Astrocyte (in vitro differentiated cells and primary cell): ENCODE measurements at regions not wholly inside any gene's neighbourhood (a gene's known extent, or its start where the extent isn't known, plus 50 kb on each side); places are given as distances from the start of the nearest gene placed in this dataset.

ENCODE experiments used
- DNase-seq: peaks from one replicate; pipeline ENCODE4 v3.0.0-alpha.2; 2010; ENCODE audit warnings: low read depth
- FAIRE-seq: peaks from 2 replicates; lab custom pipeline; 2011; peaks lifted over from hg19 to GRCh38; lab: Jason Lieb, UNC
- H2AFZ ChIP-seq: 2 replicates; pipeline ENCODE4 v1.6.0; 2012; ENCODE audit warnings: low read depth, low read length, inconsistent platforms
- H3K27ac ChIP-seq: 2 replicates; pipeline ENCODE4 v1.5.1; 2011; ENCODE audit warnings: low read depth, low read length, inconsistent platforms
- H3K27me3 ChIP-seq: 2 replicates; pipeline ENCODE4 v1.6.0; 2011; ENCODE audit warnings: low read length, inconsistent platforms; ENCODE audit not compliant: insufficient read depth
- H3K36me3 ChIP-seq: 2 replicates; pipeline ENCODE4 v1.5.1; 2011; ENCODE audit warnings: low read length, inconsistent platforms; ENCODE audit not compliant: insufficient read depth
- H3K4me1 ChIP-seq: 2 replicates; pipeline ENCODE4 v1.5.1; 2011; ENCODE audit warnings: low read length, inconsistent platforms; ENCODE audit not compliant: insufficient read depth
- H3K4me2 ChIP-seq: 2 replicates; pipeline ENCODE4 v1.6.0; 2012; ENCODE audit warnings: low read length, inconsistent platforms
- H3K4me3 ChIP-seq: 2 replicates; pipeline ENCODE4 v1.5.1; 2011; ENCODE audit warnings: low read depth, mild to moderate bottlenecking, low read length, inconsistent platforms; ENCODE audit not compliant: insufficient read depth
- H3K79me2 ChIP-seq: 2 replicates; pipeline ENCODE4 v1.6.0; 2012; ENCODE audit warnings: mild to moderate bottlenecking, low read length, inconsistent platforms; ENCODE audit not compliant: insufficient read depth
- H3K9ac ChIP-seq: 2 replicates; pipeline ENCODE4 v1.6.0; 2012; ENCODE audit warnings: mild to moderate bottlenecking, low read length, inconsistent platforms
- H3K9me3 ChIP-seq: 2 replicates; pipeline ENCODE4 v1.5.1; 2012; ENCODE audit warnings: low read depth, mild to moderate bottlenecking, low read length, inconsistent platforms; ENCODE audit not compliant: insufficient read depth
- H4K20me1 ChIP-seq: 2 replicates; pipeline ENCODE4 v1.6.0; 2012; ENCODE audit warnings: low read length, inconsistent platforms; ENCODE audit not compliant: insufficient read depth
- H3K27ac Mint-ChIP-seq: one replicate; pipeline ENCODE4 v1.8.0; 2021; ENCODE audit warnings: mild to moderate bottlenecking, mixed read lengths; ENCODE audit not compliant: unreplicated experiment
- H3K27me3 Mint-ChIP-seq: one replicate; pipeline ENCODE4 v1.8.0; 2021; ENCODE audit warnings: low read depth, mixed read lengths; ENCODE audit not compliant: unreplicated experiment
- H3K36me3 Mint-ChIP-seq: one replicate; pipeline ENCODE4 v1.8.0; 2021; ENCODE audit warnings: low read depth, mixed read lengths; ENCODE audit not compliant: unreplicated experiment
- H3K4me1 Mint-ChIP-seq: one replicate; pipeline ENCODE4 v1.8.0; 2021; ENCODE audit warnings: low read depth, mixed read lengths; ENCODE audit not compliant: unreplicated experiment
- H3K4me3 Mint-ChIP-seq: one replicate; pipeline ENCODE4 v1.8.0; 2021; ENCODE audit warnings: mild to moderate bottlenecking, moderate library complexity, mixed read lengths; ENCODE audit not compliant: unreplicated experiment
- H3K9me3 Mint-ChIP-seq: one replicate; pipeline ENCODE4 v1.8.0; 2021; ENCODE audit warnings: mild to moderate bottlenecking, mixed read lengths; ENCODE audit not compliant: unreplicated experiment
- CTCF ChIP-seq: IDR thresholded peaks from 2 replicates; pipeline ENCODE4 v1.5.1; 2011; ENCODE audit warnings: low read depth, mild to moderate bottlenecking, inconsistent platforms, low read length, moderate library complexity; ENCODE audit not compliant: insufficient read depth
- EZH2 ChIP-seq: IDR thresholded peaks from 2 replicates; pipeline ENCODE4 v1.6.1; 2012; ENCODE audit warnings: mild to moderate bottlenecking, low read length, inconsistent platforms; ENCODE audit not compliant: insufficient read depth

GRCh38 chr3:150091626-150092025 lies 120.9 kb upstream of the PFN2 start:
- FAIRE-seq (no peak), DNase-seq (no peak)
- Mint-ChIP-seq H3K27ac (no peak overlapping the region), H3K4me3 (no peak overlapping the region), H3K4me1 (peaks cover 9% of the 10 kb centered on the region), H3K9me3 (no peaks in the 10 kb centered on the region), H3K36me3 (no peaks in the 10 kb centered on the region), H3K27me3 (no peaks in the 10 kb centered on the region)
- H3K79me2 ChIP-seq = no peaks in the 10 kb centered on the region
- H3K27ac ChIP-seq = no peak overlapping the region
- H3K4me2 ChIP-seq = no peak overlapping the region
- TF ChIP-seq CTCF (no peak), EZH2 (no peak)
- no peak overlapping the region for H3K9ac ChIP-seq
- no peaks in the 10 kb centered on the region for H3K27me3 ChIP-seq
- no peaks in the 10 kb centered on the region for H3K9me3 ChIP-seq
- no peaks in the 10 kb centered on the region for H3K36me3 ChIP-seq
- H2AFZ ChIP-seq = no peak overlapping the region
- H3K4me1 ChIP-seq = peaks cover 13% of the 10 kb centered on the region
- no peak overlapping the region for H3K4me3 ChIP-seq
- no peaks in the 10 kb centered on the region for H4K20me1 ChIP-seq

GRCh38 chr3:150090877-150091276 lies 120.2 kb upstream of the PFN2 start:
- TF ChIP-seq CTCF (no peak), EZH2 (no peak)
- Histone ChIP-seq H2AFZ (no peak overlapping the region), H3K27me3 (no peaks in the 10 kb centered on the region), H4K20me1 (no peaks in the 10 kb centered on the region), H3K79me2 (no peaks in the 10 kb centered on the region), H3K4me1 (peaks cover 11% of the 10 kb centered on the region), H3K36me3 (no peaks in the 10 kb centered on the region), H3K4me3 (no peak overlapping the region), H3K4me2 (no peak overlapping the region), H3K27ac (no peak overlapping the region), H3K9ac (no peak overlapping the region), H3K9me3 (no peaks in the 10 kb centered on the region)
- peaks cover 9% of the 10 kb centered on the region for H3K4me1 Mint-ChIP-seq
- FAIRE-seq = no peak
- H3K4me3 Mint-ChIP-seq = no peak overlapping the region
- peaks cover 2% of the 10 kb centered on the region for H3K9me3 Mint-ChIP-seq
- H3K27ac Mint-ChIP-seq = no peak overlapping the region
- no peaks in the 10 kb centered on the region for H3K36me3 Mint-ChIP-seq
- no peaks in the 10 kb centered on the region for H3K27me3 Mint-ChIP-seq
- no peak for DNase-seq

GRCh38 chr3:150090006-150090405 lies 119.3 kb upstream of the PFN2 start:
- Histone ChIP-seq H3K27me3 (no peaks in the 10 kb centered on the region), H3K79me2 (no peaks in the 10 kb centered on the region), H3K36me3 (no peaks in the 10 kb centered on the region), H3K4me1 (peaks cover 9% of the 10 kb centered on the region), H3K4me3 (no peak overlapping the region), H3K9ac (no peak overlapping the region), H3K4me2 (no peak overlapping the region), H4K20me1 (no peaks in the 10 kb centered on the region), H3K9me3 (no peaks in the 10 kb centered on the region), H3K27ac (no peak overlapping the region), H2AFZ (no peak overlapping the region)
- H3K27ac Mint-ChIP-seq = no peak overlapping the region
- DNase-seq = peak; percentile 76
- peaks cover 9% of the 10 kb centered on the region for H3K4me1 Mint-ChIP-seq
- no peak overlapping the region for H3K4me3 Mint-ChIP-seq
- no peaks in the 10 kb centered on the region for H3K36me3 Mint-ChIP-seq
- FAIRE-seq = no peak
- no peaks in the 10 kb centered on the region for H3K27me3 Mint-ChIP-seq
- TF ChIP-seq EZH2 = no peak
- TF ChIP-seq CTCF = no peak
- peaks cover 2% of the 10 kb centered on the region for H3K9me3 Mint-ChIP-seq
